Hematopoietic multipotent progenitor cell treated with erythropoietin and hydrocortisone succinate and interleukin-3 and kit ligand, for 17 days (in vitro differentiated cells): ENCODE measurements at regions not wholly inside any gene's neighbourhood (a gene's known extent, or its start where the extent isn't known, plus 50 kb on each side); places are given as distances from the start of the nearest gene placed in this dataset.

Experiments used
- DNase-seq: peaks from one replicate; pipeline ENCODE4 v3.0.0-alpha.2; 2015; ENCODE audit warnings: low spot score

GRCh38 chr4:153076861-153077260, 127.4 kb upstream of the TRIM2 start:
- no peak for DNase-seq

- peak; percentile 87 for DNase-seq
Observed at GRCh38 chr4:153079857-153080391, 124.3 kb upstream of the TRIM2 start.

- no peak for DNase-seq
Observed at GRCh38 chr4:153081006-153081580, 123.2 kb upstream of the TRIM2 start.

GRCh38 chr4:153081693-153082092, 122.5 kb upstream of the TRIM2 start:
- no peak for DNase-seq

GRCh38 chr4:153082322-153083301, 121.6 kb upstream of the TRIM2 start:
- peak; percentile 34 for DNase-seq

- peak; percentile 85 for DNase-seq
Observed at GRCh38 chr4:153083447-153083947, 120.7 kb upstream of the TRIM2 start.

GRCh38 chr4:153084224-153084979, 119.8 kb upstream of the TRIM2 start:
- DNase-seq: no peak

- peak; percentile 90 for DNase-seq
Observed at GRCh38 chr4:153084980-153085630, 119.1 kb upstream of the TRIM2 start.

GRCh38 chr4:153087671-153088194, 116.5 kb upstream of the TRIM2 start:
- DNase-seq: no peak

- no peak for DNase-seq
Observed at GRCh38 chr4:153089742-153090141, 114.5 kb upstream of the TRIM2 start.

GRCh38 chr4:153090181-153090580, 114.1 kb upstream of the TRIM2 start:
- DNase-seq: no peak

GRCh38 chr4:153090670-153091385, 113.4 kb upstream of the TRIM2 start:
- DNase-seq: no peak

- no peak for DNase-seq
Observed at GRCh38 chr4:153093396-153093795, 110.8 kb upstream of the TRIM2 start.

GRCh38 chr4:153093802-153094201, 110.4 kb upstream of the TRIM2 start:
- no peak for DNase-seq

- no peak for DNase-seq
Observed at GRCh38 chr4:153094435-153094834, 109.8 kb upstream of the TRIM2 start.

- no peak for DNase-seq
Observed at GRCh38 chr4:153095448-153096204, 108.6 kb upstream of the TRIM2 start.

GRCh38 chr4:153096344-153096743, 107.9 kb upstream of the TRIM2 start:
- no peak for DNase-seq

- no peak for DNase-seq
Observed at GRCh38 chr4:153098427-153098826, 105.8 kb upstream of the TRIM2 start.

- DNase-seq: no peak
Observed at GRCh38 chr4:153099391-153100140, 104.7 kb upstream of the TRIM2 start.
